ENCODE measurements at regions not wholly inside any gene's neighbourhood (a gene's known extent, or its start where the extent isn't known, plus 50 kb on each side); places are given as distances from the start of the nearest gene placed in this dataset.

DNA sequence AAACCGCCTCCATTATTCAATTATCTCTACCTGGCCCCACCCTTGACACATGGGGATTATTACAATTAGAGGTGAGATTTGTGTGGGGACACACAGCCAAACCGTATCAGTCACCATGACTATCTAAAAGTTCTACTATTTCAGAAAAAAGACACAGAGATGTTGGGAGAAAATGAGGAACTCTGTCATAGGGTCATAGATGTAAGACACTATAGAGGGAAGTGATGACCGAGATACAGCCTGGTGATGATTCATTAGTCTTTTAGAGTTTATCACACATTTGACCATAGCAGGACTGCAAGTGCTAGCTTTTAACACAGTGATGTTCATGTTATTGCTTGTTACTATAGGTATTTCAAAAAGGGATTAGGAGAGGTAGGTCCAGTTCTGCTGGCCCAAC, 357.0 kb upstream of the AADAT start:
- TF ChIP-seq POLR2A (IDR thresholded peaks at IDR 0.05; ENCODE audit: low read depth, low read length) (no peak), POLR2AphosphoS5 (IDR thresholded peaks at IDR 0.05; ENCODE audit: low read depth, low read length) (no peak), TAF1 (IDR thresholded peaks at IDR 0.05; ENCODE audit: low read depth, low read length) (no peak), PAX5 (IDR thresholded peaks at IDR 0.05; ENCODE audit: insufficient read depth, low read length, severe bottlenecking) (no peak)

All from GM12891 (cell line).